ENCODE measurements at regions not wholly inside any gene's neighbourhood (a gene's known extent, or its start where the extent isn't known, plus 50 kb on each side); places are given as distances from the start of the nearest gene placed in this dataset.

- TF ChIP-seq ESRRA (IDR thresholded peaks at IDR 0.05; ENCODE audit: borderline replicate concordance, low read length) (no peak), CHD2 (IDR thresholded peaks at IDR 0.05; ENCODE audit: low read length, partially characterized antibody) (no peak), CTCF (IDR thresholded peaks at IDR 0.05) (no peak)
Measured at GRCh38 chr4:79211490-79211889, 114.4 kb downstream of the NAA11 start.

Data from A549 (cell line).